ENCODE measurements at regions not wholly inside any gene's neighbourhood (a gene's known extent, or its start where the extent isn't known, plus 50 kb on each side); places are given as distances from the start of the nearest gene placed in this dataset.

- no peak overlapping the region for H3K9ac ChIP-seq (ENCODE audit: insufficient read depth in 1 of 2, low read depth in 2 of 2, low read length in 2 of 2)
- no TSS peak for BruUV-seq (replicated peaks)
- H3K4me3 ChIP-seq: no peak overlapping the region
- H3K79me2 ChIP-seq (ENCODE audit: control insufficient read depth, insufficient read depth, low read length): no peaks in the 10 kb centered on the region
- H3K36me3 ChIP-seq (ENCODE audit: control insufficient read depth, insufficient read depth, low read length): no peaks in the 10 kb centered on the region
- H3K9me3 ChIP-seq (replicated peaks; ENCODE audit: control insufficient read depth, insufficient read depth, low read depth, low read length): no peaks in the 10 kb centered on the region
- FAIRE-seq (no peak), ATAC-seq (no peak), DNase-seq (ENCODE audit: extremely low read depth in 1 of 4, low spot score in 3 of 4) (no peak)
- H3K4me1 ChIP-seq (replicated peaks in 1 of 2; ENCODE audit: control insufficient read depth in 2 of 2, insufficient read depth in 2 of 2, low read length in 2 of 2): no peaks in the 10 kb centered on the region
- TF ChIP-seq POLR2A (conservative IDR thresholded peaks at IDR 0.05) (no peak), ILK (tag; IDR thresholded peaks at IDR 0.05; ENCODE audit: borderline replicate concordance, low read depth) (no peak), XRCC4 (IDR thresholded peaks at IDR 0.05; ENCODE audit: extremely low read depth, insufficient read depth, insufficient read length) (no peak), POLR2H (tag; IDR thresholded peaks at IDR 0.05; ENCODE audit: low read depth) (no peak), LARP7 (IDR thresholded peaks at IDR 0.05) (no peak), MTA1 (IDR thresholded peaks at IDR 0.05; ENCODE audit: borderline replicate concordance) (no peak), ZNF133 (CRISPR knock-in tag; IDR thresholded peaks at IDR 0.05) (no peak), ZNF79 (CRISPR knock-in tag; IDR thresholded peaks at IDR 0.05; ENCODE audit: low read depth) (no peak), HMG20A (CRISPR knock-in tag; conservative IDR thresholded peaks at IDR 0.05) (no peak), ZNF311 (CRISPR knock-in tag; IDR thresholded peaks at IDR 0.05) (no peak), ZBTB8A (IDR thresholded peaks at IDR 0.05; ENCODE audit: partially characterized antibody) (no peak), SP1 (CRISPR knock-in tag; IDR thresholded peaks at IDR 0.05) (no peak), ZHX1 (conservative IDR thresholded peaks at IDR 0.05; ENCODE audit: low read length) (no peak), MEIS2 (IDR thresholded peaks at IDR 0.05; ENCODE audit: partially characterized antibody) (no peak), TAL1 (IDR thresholded peaks at IDR 0.05) (no peak), ZBED1 (IDR thresholded peaks at IDR 0.05) (no peak)
- H3K27ac ChIP-seq (ENCODE audit: extremely low read depth, low read depth, low read length): no peak overlapping the region
- intact Hi-C loops (cut with micrococcal nuclease): no loop called here
- H3K27me3 ChIP-seq (ENCODE audit: control insufficient read depth in 2 of 2, insufficient read depth in 2 of 2, low read length in 2 of 2): peaks cover 9 to 20% of the 10 kb centered on the region in 2 experiments; a peak in 3 of 5 replicates
- H3K9me1 ChIP-seq (ENCODE audit: control insufficient read depth, insufficient read depth, low read length): no peaks in the 10 kb centered on the region
- ChIA-PET POLR2A (interaction anchor here (1.4 kb wide), 1 partner anchor 8 kb away, joined by 7 read pairs; no protein-coding TSS in a partner anchor), CTCF (ENCODE audit: low intra/inter-chr PET ratio) (no interaction called here)
- H3K4me2 ChIP-seq (ENCODE audit: insufficient read depth, low read length): no peak overlapping the region
- in situ Hi-C loops (cut with MboI): no loop called here
- no peaks in the 10 kb centered on the region for H4K20me1 ChIP-seq (replicated peaks; ENCODE audit: control insufficient read depth, insufficient read depth, low read length)
- no peak overlapping the region for H2AFZ ChIP-seq (ENCODE audit: low read depth, low read length)
- 0% methylated on average over 1 of the region's 1 CpG for WGBS (ENCODE audit: insufficient coverage, low coverage, missing lambda C conversion rate)
Observed at GRCh38 chr3:41137686-41138111, 61.6 kb upstream of the CTNNB1 start.
